GM23338 (cell line): ENCODE measurements at regions not wholly inside any gene's neighbourhood (a gene's known extent, or its start where the extent isn't known, plus 50 kb on each side); places are given as distances from the start of the nearest gene placed in this dataset.
"Not testable (repeated sequence)": the region's sequence is repeated elsewhere in the genome, so short reads cannot be mapped to it uniquely, and the experiment has no call there.

Experiments used
- ATAC-seq: fragments of 200-7000 bp; cut with Tn5 transposase; 3 replicates; pipeline ENCODE4 v1.9.1; 2020
- DNase-seq: peaks from one replicate; pipeline ENCODE4 v3.0.0-alpha.2; 2015; ENCODE audit warnings: low spot score
- H2AFZ ChIP-seq: fragments of 200-600 bp; sonication (generic); 2 replicates; pipeline ENCODE4 v1.8.0; 2016; ENCODE audit warnings: antibody characterized with exemption, mild to moderate bottlenecking, moderate library complexity
- H3F3A ChIP-seq: fragments of 200-600 bp; sonication (generic); replicated peaks from 2 replicates; pipeline ENCODE4 v1.8.0; 2017; ENCODE audit warnings: antibody characterized with exemption, mixed run types, low read depth
- H3K27ac ChIP-seq: fragments of 200-600 bp; sonication (generic); 2 replicates; pipeline ENCODE4 v1.6.1; 2016; ENCODE audit warnings: low read depth
- H3K27me3 ChIP-seq: fragments of 200-600 bp; sonication (generic); 2 replicates; pipeline ENCODE4 v1.8.0; 2016; ENCODE audit warnings: mild to moderate bottlenecking, mixed run types, moderate library complexity; ENCODE audit not compliant: insufficient read depth
- H3K36me3 ChIP-seq: fragments of 200-600 bp; sonication (generic); 2 replicates; pipeline ENCODE4 v1.8.0; 2016; ENCODE audit warnings: mild to moderate bottlenecking; ENCODE audit not compliant: insufficient read depth
- H3K4me1 ChIP-seq: fragments of 200-600 bp; sonication (generic); 2 replicates; pipeline ENCODE4 v1.8.0; 2016; ENCODE audit warnings: mild to moderate bottlenecking, moderate library complexity; ENCODE audit not compliant: insufficient read depth
- H3K4me2 ChIP-seq: fragments of 200-600 bp; sonication (generic); 2 replicates; pipeline ENCODE4 v1.7.1; 2017; ENCODE audit warnings: mixed run types
- H3K4me3 ChIP-seq: fragments of 200-600 bp; sonication (generic); 2 replicates; pipeline ENCODE4 v1.6.1; 2016; ENCODE audit warnings: mixed run types
- H3K79me2 ChIP-seq: fragments of 200-600 bp; sonication (generic); replicated peaks from 2 replicates; pipeline ENCODE4 v1.8.0; 2017; ENCODE audit warnings: mild to moderate bottlenecking; ENCODE audit not compliant: insufficient read depth
- H3K9me2 ChIP-seq: fragments of 200-600 bp; sonication (generic); 2 replicates; pipeline ENCODE4 v1.8.0; 2017; ENCODE audit not compliant: insufficient read depth
- H4K20me1 ChIP-seq: fragments of 200-600 bp; sonication (generic); replicated peaks from 2 replicates; pipeline ENCODE4 v1.8.0; 2017; ENCODE audit warnings: mild to moderate bottlenecking; ENCODE audit not compliant: insufficient read depth
- H3K27ac Mint-ChIP-seq: 2 replicates; pipeline ENCODE4 v1.8.0; 2020; ENCODE audit warnings: inconsistent platforms, mild to moderate bottlenecking, moderate library complexity, mixed read lengths
- H3K27me3 Mint-ChIP-seq: 3 replicates; pipeline ENCODE4 v1.8.0; 2022; ENCODE audit warnings: low read depth, mild to moderate bottlenecking, moderate library complexity, mixed read lengths, inconsistent platforms; ENCODE audit not compliant: insufficient read depth, poor library complexity
- H3K36me3 Mint-ChIP-seq: 3 replicates; pipeline ENCODE4 v1.8.0; 2021; ENCODE audit warnings: low read depth, mild to moderate bottlenecking, inconsistent platforms, moderate library complexity, mixed read lengths
- H3K4me1 Mint-ChIP-seq: 3 replicates; pipeline ENCODE4 v1.8.0; 2020; ENCODE audit warnings: mild to moderate bottlenecking, inconsistent platforms, mixed read lengths
- H3K4me3 Mint-ChIP-seq: 3 replicates; pipeline ENCODE4 v1.8.0; 2021; ENCODE audit warnings: moderate library complexity, mild to moderate bottlenecking, inconsistent platforms, mixed read lengths
- H3K9me3 Mint-ChIP-seq: 3 replicates; pipeline ENCODE4 v1.8.0; 2020; ENCODE audit warnings: moderate library complexity, mild to moderate bottlenecking, inconsistent platforms, mixed read lengths
- CREB1 ChIP-seq: fragments of 250-450 bp; sonication (Bioruptor Pico); IDR thresholded peaks from 2 replicates; pipeline ENCODE4 v1.5.0; 2020; ENCODE audit warnings: low read depth, mild to moderate bottlenecking, moderate library complexity
- EZH2 ChIP-seq: fragments of 200-600 bp; sonication (generic); IDR thresholded peaks from one replicate; pipeline ENCODE4 v1.8.0; 2017; ENCODE audit warnings: antibody characterized with exemption, mild to moderate bottlenecking, low read depth; ENCODE audit not compliant: unreplicated experiment
- ZNF114 ChIP-seq: fragments of 250-450 bp; sonication (Bioruptor Pico); IDR thresholded peaks from 2 replicates; pipeline ENCODE4 v1.5.0; 2020; ENCODE audit warnings: mild to moderate bottlenecking, moderate library complexity
- ZNF462 ChIP-seq: fragments of 250-450 bp; sonication (Bioruptor Pico); IDR thresholded peaks from 2 replicates; pipeline ENCODE4 v1.5.0; 2020; ENCODE audit warnings: mild to moderate bottlenecking, moderate library complexity

- TF ChIP-seq ZNF462 (no peak), CREB1 (CRISPR knock-in tag) (no peak), ZNF114 (no peak)
These were observed 177.3 kb upstream of the STK26 start (continued) for GRCh38 chrX:131845771-131846170.

GRCh38 chrX:131850964-131851363 is 172.1 kb upstream of the STK26 start:
- not testable (repeated sequence) for H3K36me3 ChIP-seq, H3K27me3 Mint-ChIP-seq, ATAC-seq, H3K4me3 Mint-ChIP-seq, H3K9me2 ChIP-seq, H3K4me2 ChIP-seq, H3K27ac ChIP-seq, H3K79me2 ChIP-seq, H4K20me1 ChIP-seq, H3K4me3 ChIP-seq, H3F3A ChIP-seq, H2AFZ ChIP-seq, H3K36me3 Mint-ChIP-seq, H3K27ac Mint-ChIP-seq, H3K4me1 Mint-ChIP-seq, H3K9me3 Mint-ChIP-seq, H3K27me3 ChIP-seq, H3K4me1 ChIP-seq
- DNase-seq = peak; percentile 3

GRCh38 chrX:131853440-131853839 is 169.7 kb upstream of the STK26 start:
- Histone ChIP-seq H3F3A (no peaks in the 10 kb centered on the region), H3K36me3 (no peaks in the 10 kb centered on the region), H3K4me3 (no peak overlapping the region), H3K27me3 (no peaks in the 10 kb centered on the region), H3K27ac (no peak overlapping the region), H3K4me2 (no peak overlapping the region), H3K4me1 (no peaks in the 10 kb centered on the region), H3K9me2 (no peaks in the 10 kb centered on the region), H4K20me1 (no peaks in the 10 kb centered on the region), H3K79me2 (no peaks in the 10 kb centered on the region), H2AFZ (no peak overlapping the region)
- ATAC-seq (no peak), DNase-seq (no peak)
- Mint-ChIP-seq H3K36me3 (no peaks in the 10 kb centered on the region), H3K27me3 (no peaks in the 10 kb centered on the region), H3K4me3 (no peak overlapping the region), H3K9me3 (no peaks in the 10 kb centered on the region), H3K27ac (no peak overlapping the region), H3K4me1 (peaks cover 5% of the 10 kb centered on the region; the same call in 2 of the 3 replicates)
- TF ChIP-seq EZH2 = no peak
- no peak for TF ChIP-seq ZNF462
- TF ChIP-seq ZNF114 = no peak
